Liver (tissue), 8 donors: ENCODE measurements at regions not wholly inside any gene's neighbourhood (a gene's known extent, or its start where the extent isn't known, plus 50 kb on each side); places are given as distances from the start of the nearest gene placed in this dataset.

Experiments used
- DNase-seq: peaks from one replicate; pipeline ENCODE4 v3.0.0-alpha.2; 2017; ENCODE audit warnings: low spot score
- H3K27ac ChIP-seq, 2 donors: one replicate each; pipeline ENCODE4 v1.7.0; 2013; ENCODE audit warnings: inconsistent platforms in 2 of 2, low read length in 2 of 2, control low read depth in 1 of 2, low read depth in 1 of 2, mild to moderate bottlenecking in 1 of 2
- H3K27me3 ChIP-seq, 4 donors: one replicate each; pipeline versions ENCODE4 v1.6.1 to v1.7.0; 2013; ENCODE audit warnings: low read length in 3 of 4, inconsistent platforms in 1 of 4, mild to moderate bottlenecking in 1 of 4, moderate library complexity in 1 of 4; ENCODE audit not compliant: control insufficient read depth in 4 of 4, insufficient read depth in 4 of 4
- H3K36me3 ChIP-seq, 4 donors: one replicate each; pipeline versions ENCODE4 v1.6.1 to v1.7.0; 2013; ENCODE audit warnings: low read length in 3 of 4, mild to moderate bottlenecking in 3 of 4, low read depth in 1 of 4, moderate library complexity in 1 of 4; ENCODE audit not compliant: control insufficient read depth in 4 of 4, insufficient read depth in 3 of 4
- H3K4me1 ChIP-seq, 4 donors: one replicate each; pipeline versions ENCODE4 v1.6.1 to v1.7.0; 2013; ENCODE audit warnings: low read length in 3 of 4, mild to moderate bottlenecking in 3 of 4, moderate library complexity in 1 of 4; ENCODE audit not compliant: control insufficient read depth in 4 of 4, insufficient read depth in 4 of 4
- H3K4me3 ChIP-seq, 3 donors: one replicate each; pipeline versions ENCODE4 v1.6.1 to v1.7.0; 2013; ENCODE audit warnings: low read length in 3 of 3, control low read depth in 1 of 3, low read depth in 1 of 3, mild to moderate bottlenecking in 1 of 3
- H3K9ac ChIP-seq, 2 donors: one replicate each; pipeline ENCODE4 v1.7.0; 2013; ENCODE audit warnings: low read length in 2 of 2, mild to moderate bottlenecking in 2 of 2, moderate library complexity in 2 of 2, control low read depth in 1 of 2, low read depth in 1 of 2
- H3K9me3 ChIP-seq, 4 donors: one replicate each; pipeline versions ENCODE4 v1.6.1 to v1.7.0; 2013; ENCODE audit warnings: low read length in 3 of 4; ENCODE audit not compliant: control insufficient read depth in 4 of 4
- ATF3 ChIP-seq: IDR thresholded peaks from 2 replicates; pipeline ENCODE4 v1.6.1; 2016; ENCODE audit warnings: antibody characterized with exemption
- CTCF ChIP-seq: fragments of 150-350 bp; IDR thresholded peaks from 2 replicates; pipeline ENCODE4 v1.5.1; 2017; ENCODE audit warnings: improper control_type of control experiment, low read depth, low read length; ENCODE audit not compliant: missing input control
- EGR1 ChIP-seq, 2 donors: IDR thresholded peaks; 2 replicates each; pipeline ENCODE4 v1.6.1; 2016 to 2018; ENCODE audit warnings: antibody characterized with exemption in 2 of 2, low read depth in 2 of 2
- FOXA1 ChIP-seq: IDR thresholded peaks from 2 replicates; pipeline ENCODE4 v1.6.1; 2016; ENCODE audit warnings: antibody characterized with exemption
- FOXA2 ChIP-seq: IDR thresholded peaks from 2 replicates; pipeline ENCODE4 v1.6.1; 2016; ENCODE audit warnings: antibody characterized with exemption
- GABPA ChIP-seq, 2 donors: IDR thresholded peaks in 1 of 2; conservative IDR thresholded peaks in 1 of 2; 2 replicates each; pipeline ENCODE4 v1.6.1; 2016; ENCODE audit warnings: antibody characterized with exemption in 2 of 2, mild to moderate bottlenecking in 1 of 2, moderate library complexity in 1 of 2
- HNF4A ChIP-seq, 2 donors: conservative IDR thresholded peaks; 2 replicates each; pipeline ENCODE4 v1.6.1; 2016; ENCODE audit warnings: antibody characterized with exemption in 2 of 2, mild to moderate bottlenecking in 2 of 2
- HNF4G ChIP-seq: IDR thresholded peaks from 2 replicates; pipeline ENCODE4 v1.6.1; 2016; ENCODE audit warnings: antibody characterized with exemption
- JUND ChIP-seq, 2 donors: IDR thresholded peaks; 2 replicates each; pipeline ENCODE4 v1.6.1; 2016; ENCODE audit warnings: antibody characterized with exemption in 2 of 2
- MAX ChIP-seq: IDR thresholded peaks from 2 replicates; pipeline ENCODE4 v1.6.1; 2016; ENCODE audit warnings: antibody characterized with exemption
- NR2F2 ChIP-seq: IDR thresholded peaks from 2 replicates; pipeline ENCODE4 v1.6.1; 2016; ENCODE audit warnings: antibody characterized with exemption
- RAD21 ChIP-seq, 2 donors: IDR thresholded peaks; 2 replicates each; pipeline ENCODE4 v1.6.1; 2016; ENCODE audit warnings: antibody characterized with exemption in 2 of 2, mild to moderate bottlenecking in 2 of 2
- REST ChIP-seq: IDR thresholded peaks from 2 replicates; pipeline ENCODE4 v1.6.1; 2016; ENCODE audit warnings: antibody characterized with exemption, mild to moderate bottlenecking
- RXRA ChIP-seq, 2 donors: IDR thresholded peaks; 2 replicates each; pipeline ENCODE4 v1.6.1; 2017 to 2018; ENCODE audit warnings: antibody characterized with exemption in 2 of 2, mild to moderate bottlenecking in 1 of 2
- SP1 ChIP-seq: IDR thresholded peaks from 2 replicates; pipeline ENCODE4 v1.6.1; 2018; ENCODE audit warnings: antibody characterized with exemption, mild to moderate bottlenecking
- TAF1 ChIP-seq: conservative IDR thresholded peaks from 2 replicates; pipeline ENCODE4 v1.6.1; 2016; ENCODE audit warnings: antibody characterized with exemption, mild to moderate bottlenecking
- YY1 ChIP-seq: IDR thresholded peaks from 2 replicates; pipeline ENCODE4 v1.6.1; 2016; ENCODE audit warnings: antibody characterized with exemption, mild to moderate bottlenecking
- ZBTB33 ChIP-seq: IDR thresholded peaks from 2 replicates; pipeline ENCODE4 v1.6.1; 2016; ENCODE audit warnings: antibody characterized with exemption
- WGBS: extraction: QIAGEN DNeasy Blood & Tissue Kit; methylation state at CpG from one replicate; pipeline ENCODE4 v1.1.7; 2013; 5-methylcytosine and 5-hydroxymethylcytosine counted together
- donor health status: healthy.
- donor health status: healthy.
- donor health status: healthy.
- donor health status: healthy.
- donor health status: healthy.

GRCh38 chr1:41998250-41998649 lies 79.5 kb upstream of the HIVEP3 start (continued):
- TF ChIP-seq GABPA (IDR thresholded peaks at IDR 0.05 in 1 of 2, conservative IDR thresholded peaks at IDR 0.05 in 1 of 2) (no peak), HNF4A (conservative IDR thresholded peaks at IDR 0.05) (no peak), CTCF (no peak)

- Histone ChIP-seq H3K27ac (no peak overlapping the region), H3K36me3 (no peaks in the 10 kb centered on the region), H3K4me3 (no peak overlapping the region), H3K4me1 (no peaks in the 10 kb centered on the region), H3K9ac (no peak overlapping the region), H3K27me3 (no peaks in the 10 kb centered on the region), H3K9me3 (no peaks in the 10 kb centered on the region)
- DNase-seq, result no peak
- WGBS, result 93% methylated on average over 5 of the region's 5 CpGs
- TF ChIP-seq HNF4A (conservative IDR thresholded peaks at IDR 0.05) (no peak), RXRA (IDR thresholded peaks at IDR 0.05) (no peak), EGR1 (IDR thresholded peaks at IDR 0.05; ENCODE audit: low read depth in 2 of 2) (no peak), RAD21 (IDR thresholded peaks at IDR 0.05) (no peak), CTCF (no peak), HNF4G (no peak), SP1 (no peak), GABPA (IDR thresholded peaks at IDR 0.05 in 1 of 2, conservative IDR thresholded peaks at IDR 0.05 in 1 of 2) (no peak), ATF3 (no peak), NR2F2 (no peak), FOXA1 (no peak), JUND (IDR thresholded peaks at IDR 0.05) (no peak), REST (no peak), ZBTB33 (no peak), YY1 (no peak), FOXA2 (no peak), TAF1 (no peak), MAX (no peak)
Measured at GRCh38 chr1:41997153-41997552, 78.4 kb upstream of the HIVEP3 start.
